ENCODE measurements at regions not wholly inside any gene's neighbourhood (a gene's known extent, or its start where the extent isn't known, plus 50 kb on each side); places are given as distances from the start of the nearest gene placed in this dataset.

- no peak for DNase-seq (ENCODE audit: low read depth)
Observed at GRCh38 chr7:45358287-45358686, 200.7 kb downstream of the RAMP3 start.

DNA sequence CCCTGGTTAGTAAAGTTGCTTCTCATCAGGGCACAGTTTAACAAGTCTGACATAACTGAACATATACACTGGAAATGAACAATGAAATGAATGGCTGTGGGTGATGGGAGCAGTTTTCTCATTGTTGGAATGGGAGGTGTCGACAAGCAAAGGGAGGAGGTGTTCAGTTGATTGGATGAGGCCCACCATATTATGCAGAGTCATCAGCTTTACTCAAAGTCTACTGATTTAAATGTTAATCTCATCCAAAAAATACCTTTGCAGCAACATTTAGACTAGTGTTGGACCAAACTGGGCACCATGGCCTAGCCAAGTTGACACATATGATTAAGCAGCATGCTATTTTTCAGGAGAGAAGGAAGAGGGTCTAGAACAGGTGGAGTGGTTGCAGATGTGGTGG, 201.7 kb downstream of the RAMP3 start:
- DNase-seq (ENCODE audit: low read depth): no peak

DNA sequence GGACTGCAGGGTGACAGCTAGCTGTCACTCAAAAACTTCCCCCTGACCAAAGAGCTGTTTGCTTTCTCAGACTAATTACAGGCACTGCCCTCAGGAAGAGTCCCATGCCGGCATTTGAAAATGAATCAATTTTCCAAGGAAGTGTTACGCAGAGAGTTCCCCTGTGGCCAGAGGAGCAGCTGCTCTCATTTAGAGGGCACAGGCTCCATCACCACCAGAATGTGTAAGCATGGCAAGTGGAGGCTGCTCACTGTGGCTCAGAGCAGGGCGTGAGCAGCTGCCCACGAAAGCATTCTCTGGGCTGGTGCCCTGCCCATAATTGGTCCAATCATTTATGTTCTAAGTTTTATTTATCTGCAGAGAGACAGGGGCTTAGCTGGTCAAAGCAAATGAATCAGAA, 202.2 kb downstream of the RAMP3 start:
- DNase-seq (ENCODE audit: low read depth): no peak

GRCh38 chr7:45363669-45364068, 206.1 kb downstream of the RAMP3 start:
- no peak for DNase-seq (ENCODE audit: low read depth)

- no peak for DNase-seq (ENCODE audit: low read depth)
Observed at GRCh38 chr7:45365341-45365740, 207.8 kb downstream of the RAMP3 start.

GRCh38 chr7:45366475-45366874, 207.7 kb upstream of the ADCY1 start:
- DNase-seq (ENCODE audit: low read depth): no peak

- no peak for DNase-seq (ENCODE audit: low read depth)
Observed at GRCh38 chr7:45367026-45367425, 207.1 kb upstream of the ADCY1 start.

DNA sequence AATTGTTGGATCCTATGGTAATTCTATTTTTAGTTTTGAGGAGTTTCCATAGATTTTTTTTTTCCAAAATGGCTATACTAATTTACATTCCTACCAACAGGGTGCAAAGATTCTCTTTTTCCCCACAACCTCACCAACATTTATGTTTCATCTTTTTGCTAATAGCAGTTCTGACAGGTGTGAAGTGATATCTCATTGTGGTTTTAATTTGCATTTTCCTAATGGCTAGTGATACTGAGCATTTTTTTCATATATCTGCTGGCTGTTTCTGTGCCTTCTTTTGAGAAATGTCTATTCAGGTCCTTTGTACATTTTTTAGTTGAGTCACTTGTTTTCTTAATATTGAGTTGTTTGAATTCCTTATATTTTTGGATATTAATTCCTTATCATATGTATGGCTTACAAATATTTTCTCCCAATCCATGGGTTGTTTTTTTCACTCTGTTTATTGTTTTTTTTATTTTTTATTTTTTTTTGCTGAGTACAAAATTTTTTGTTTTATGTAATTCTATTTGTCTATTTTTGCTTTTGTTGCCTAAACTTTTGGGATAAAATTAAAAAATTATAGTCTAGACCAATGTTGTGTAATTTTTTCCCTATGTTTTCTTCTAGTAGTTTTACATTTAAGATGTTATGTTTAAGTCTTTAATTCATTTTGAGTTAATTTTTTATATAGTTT, 205.9 kb upstream of the ADCY1 start:
- no peak for DNase-seq (ENCODE audit: low read depth)

GRCh38 chr7:45384499-45384898, 189.7 kb upstream of the ADCY1 start:
- DNase-seq (ENCODE audit: low read depth): no peak

DNA sequence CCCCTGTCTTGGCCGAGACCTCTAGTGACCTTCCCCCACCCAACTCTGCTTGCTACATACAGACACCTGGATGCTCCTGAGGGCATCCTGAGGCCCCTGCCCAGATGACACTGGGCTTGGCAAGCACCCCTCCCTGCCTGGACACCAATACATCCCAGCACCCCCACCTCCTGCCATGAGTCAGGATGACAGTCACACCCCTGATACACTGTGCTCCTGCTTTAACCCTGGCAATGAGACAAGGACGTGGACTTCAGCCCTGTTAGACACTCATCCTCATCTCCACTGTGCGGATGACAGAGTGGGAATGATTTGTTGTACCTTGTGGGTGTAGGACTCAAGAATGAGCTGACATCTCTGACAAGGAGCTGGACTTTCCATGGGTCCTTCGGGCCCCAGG, 186.3 kb upstream of the ADCY1 start:
- no peak for DNase-seq (ENCODE audit: low read depth)

DNA sequence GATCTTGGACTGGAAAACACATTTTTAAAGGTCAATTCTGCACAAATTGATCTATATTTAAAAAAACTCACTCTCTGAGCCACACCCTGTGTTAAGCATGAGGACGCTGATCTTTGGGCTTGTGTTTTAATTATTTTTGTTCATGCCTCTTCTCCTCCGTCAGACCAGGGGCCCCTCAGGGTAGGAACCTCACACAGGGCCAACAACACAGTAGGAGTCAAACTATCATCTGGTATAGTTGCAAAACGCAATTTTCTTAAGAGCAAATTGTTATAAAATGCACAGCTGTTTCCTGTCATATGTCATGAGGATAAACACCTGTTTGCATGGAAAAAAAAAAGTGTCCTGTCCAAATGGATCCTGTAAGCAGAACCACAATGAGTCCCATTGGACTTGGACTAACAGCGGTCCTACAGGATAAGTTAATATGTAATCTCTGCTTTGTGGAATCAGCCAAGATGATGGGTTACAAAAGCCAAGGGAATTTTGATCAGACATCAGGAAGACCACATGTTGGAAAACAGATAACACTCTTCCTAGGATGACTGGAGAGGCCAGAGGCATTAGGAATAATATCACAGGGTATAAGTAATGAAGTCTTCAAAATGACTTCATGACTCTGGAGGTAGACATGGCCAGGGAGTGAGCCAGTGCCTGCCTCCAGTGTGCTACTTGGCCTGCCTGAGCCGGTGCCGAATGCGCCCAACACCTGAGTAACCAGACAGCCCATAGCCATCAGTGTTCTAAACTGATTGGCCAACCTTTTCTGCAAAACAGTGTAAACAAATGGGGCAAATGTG, 184.9 kb upstream of the ADCY1 start:
- no peak for DNase-seq (ENCODE audit: low read depth)

DNA sequence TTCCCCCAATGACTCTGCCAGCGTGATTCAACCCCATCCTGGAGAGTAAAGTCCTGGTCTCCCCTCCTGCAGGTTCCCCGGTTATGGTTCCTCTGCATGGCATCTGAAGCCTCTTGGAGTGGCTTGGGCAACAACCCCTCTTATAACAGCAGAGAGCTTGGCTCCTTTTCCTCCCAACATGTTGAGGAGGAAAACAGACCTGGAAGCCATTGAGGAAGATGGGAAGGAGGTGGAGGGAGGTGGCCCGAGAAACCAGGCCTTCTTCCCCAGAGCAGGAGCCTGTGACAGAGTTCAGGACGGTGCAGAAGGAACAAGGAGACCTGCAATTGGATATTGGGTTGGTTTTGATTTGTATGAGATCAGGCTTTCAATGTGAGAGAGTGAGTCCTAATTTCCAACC, 184.0 kb upstream of the ADCY1 start:
- no peak for DNase-seq (ENCODE audit: low read depth)

DNA sequence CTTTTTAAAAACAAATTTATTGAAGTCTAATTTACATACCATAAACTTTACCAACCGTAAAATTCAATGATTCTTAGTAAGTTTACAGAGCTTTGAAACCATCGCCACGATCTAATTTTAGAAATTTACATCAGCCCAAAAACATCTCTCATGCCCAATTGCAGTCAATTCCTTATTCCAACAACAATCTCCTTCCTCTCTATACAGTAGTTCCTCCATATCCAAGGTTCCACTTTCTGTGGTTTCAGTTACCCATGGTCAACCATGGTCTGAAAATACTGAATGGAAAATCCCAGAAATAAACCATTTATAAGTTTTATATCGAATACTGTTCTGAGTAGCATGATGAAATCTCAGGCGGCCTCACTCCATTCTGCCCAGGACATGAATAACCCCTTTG, 183.4 kb upstream of the ADCY1 start:
- DNase-seq (ENCODE audit: low read depth): no peak

- DNase-seq (ENCODE audit: low read depth): no peak
Observed at GRCh38 chr7:45391618-45392451, 182.3 kb upstream of the ADCY1 start.

DNA sequence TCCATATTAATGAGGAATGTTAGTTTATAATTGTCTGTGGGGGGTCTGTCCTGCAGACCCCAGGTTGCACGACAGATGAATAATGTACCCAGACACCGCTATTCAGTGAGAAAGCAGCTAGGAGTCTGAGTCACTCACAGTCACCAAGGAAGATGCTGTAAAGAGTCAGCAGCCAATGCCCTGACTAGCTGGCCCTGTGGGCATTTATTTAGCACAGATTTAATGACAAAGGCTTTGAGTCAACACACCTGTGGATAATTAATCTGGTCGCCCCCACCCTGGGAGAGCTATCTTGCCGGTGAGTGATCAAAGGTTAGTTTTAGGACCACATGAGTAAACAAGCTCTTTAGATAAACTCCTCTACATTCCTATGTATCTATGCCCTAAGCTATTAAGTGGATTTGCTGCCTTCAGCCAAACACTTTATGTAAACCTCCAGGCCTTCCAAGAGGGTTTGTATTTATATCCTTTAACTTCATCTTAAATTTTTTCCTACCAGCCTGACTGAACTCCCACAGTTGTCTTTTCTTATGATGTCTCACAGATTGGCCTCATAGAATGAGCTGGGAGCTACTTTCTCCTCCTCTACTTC, 180.0 kb upstream of the ADCY1 start:
- DNase-seq (ENCODE audit: low read depth): no peak

DNA sequence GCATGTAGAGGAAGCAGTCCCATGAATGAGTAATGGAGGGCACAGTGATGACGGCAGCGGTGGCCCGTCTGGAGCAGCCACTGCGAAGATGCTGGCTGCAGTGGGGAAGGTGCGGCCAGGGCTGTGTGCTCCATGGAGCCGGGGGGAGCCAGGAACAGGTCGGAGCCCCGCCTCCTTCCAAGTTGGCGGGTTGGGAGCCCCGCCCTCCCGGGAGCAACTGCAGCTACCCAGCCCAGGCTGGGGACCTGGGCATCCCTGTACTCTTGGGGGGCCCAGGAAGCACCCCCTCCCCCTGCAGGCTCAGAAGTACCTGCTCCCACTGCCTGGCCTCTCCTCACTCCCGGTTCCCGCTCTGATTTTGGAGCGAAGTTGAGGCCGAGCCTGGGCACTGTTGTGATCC, 175.1 kb upstream of the ADCY1 start:
- DNase-seq (ENCODE audit: low read depth): no peak

DNA sequence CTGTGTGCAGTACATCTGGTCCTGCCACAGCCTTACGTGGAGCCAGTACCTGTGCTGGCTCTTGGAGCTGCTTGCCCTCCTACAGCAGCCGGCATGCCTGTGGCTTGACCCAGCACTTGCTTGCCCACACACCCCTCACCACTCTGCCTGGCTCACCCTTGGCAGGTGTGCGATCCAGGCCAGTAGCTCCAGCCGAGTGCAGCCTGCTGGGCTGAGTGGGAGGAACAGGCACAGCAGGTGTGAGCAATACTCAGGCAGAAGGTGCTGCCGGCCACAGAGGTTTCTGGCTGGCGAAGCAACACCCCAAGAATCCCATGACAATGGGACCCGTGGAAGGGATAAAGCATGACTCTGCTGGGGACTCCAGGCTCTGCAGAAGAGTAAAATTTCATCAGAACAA, 173.5 kb upstream of the ADCY1 start:
- DNase-seq (ENCODE audit: low read depth): no peak

DNA sequence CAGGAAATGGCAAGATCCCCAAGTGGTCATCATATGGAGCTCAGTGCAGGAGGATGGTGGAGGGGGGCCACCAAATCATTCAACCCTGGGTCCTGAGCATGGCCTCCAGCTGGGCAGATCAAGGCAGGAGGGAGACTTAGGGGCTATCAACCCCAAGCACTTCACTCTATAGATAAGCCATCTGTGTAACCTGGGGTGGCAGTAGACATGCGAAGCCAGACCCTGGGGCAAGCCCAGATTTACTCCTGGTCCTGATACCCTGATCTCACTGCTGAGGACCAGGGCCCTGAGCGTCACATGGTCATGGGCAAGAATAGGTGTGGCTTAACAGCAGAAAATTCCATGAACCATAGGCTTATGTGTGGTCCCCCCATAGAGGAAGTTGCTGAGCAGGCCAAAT, 173.0 kb upstream of the ADCY1 start:
- no peak for DNase-seq (ENCODE audit: low read depth)

- DNase-seq (ENCODE audit: low read depth): no peak
Observed at GRCh38 chr7:45401851-45402250, 172.3 kb upstream of the ADCY1 start.

DNA sequence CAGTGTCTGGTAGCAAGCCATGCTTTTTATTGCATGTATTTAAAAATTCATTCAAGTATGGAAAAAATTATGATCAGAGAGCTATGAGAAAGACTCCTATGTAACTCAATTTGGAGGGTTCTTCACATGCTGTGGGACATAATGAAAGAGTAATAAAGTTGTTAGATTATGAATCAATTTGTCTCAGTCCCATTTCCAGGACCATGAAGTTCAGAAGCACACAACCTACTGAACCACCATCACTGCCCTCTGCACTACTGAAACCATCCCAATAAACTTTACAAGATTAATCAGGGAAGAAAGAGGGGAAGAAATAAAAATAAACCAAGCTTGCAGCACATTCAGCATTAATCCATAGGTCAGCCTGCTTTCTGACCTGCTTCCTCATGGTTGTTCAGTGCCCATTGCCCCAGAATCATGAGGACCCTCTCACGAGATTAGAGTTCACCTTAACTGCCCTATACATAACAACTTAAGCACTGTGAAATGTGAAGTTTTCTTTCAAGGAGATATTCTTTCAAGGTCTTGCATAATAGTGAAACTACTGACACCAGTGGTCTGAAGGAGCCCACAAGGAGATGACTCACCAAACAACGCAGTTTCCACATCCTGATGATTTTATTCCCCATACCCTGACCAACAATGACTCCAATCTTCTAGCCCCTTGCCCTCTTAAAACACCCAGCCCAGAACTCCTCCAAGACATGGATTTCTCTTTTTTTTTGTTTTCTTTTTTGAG, 171.5 kb upstream of the ADCY1 start:
- no peak for DNase-seq (ENCODE audit: low read depth)

- DNase-seq (ENCODE audit: low read depth): no peak
Observed at GRCh38 chr7:45404622-45405021, 169.5 kb upstream of the ADCY1 start.
